ENCODE measurements at regions not wholly inside any gene's neighbourhood (a gene's known extent, or its start where the extent isn't known, plus 50 kb on each side); places are given as distances from the start of the nearest gene placed in this dataset.

- TF ChIP-seq TAF1 (IDR thresholded peaks at IDR 0.05; ENCODE audit: low read depth), result no peak
- no peak overlapping the region for H3K4me3 ChIP-seq (ENCODE audit: low read length)
- H3K4me2 ChIP-seq (ENCODE audit: low read length), result no peak overlapping the region
- no peaks in the 10 kb centered on the region for H3K9me3 ChIP-seq (ENCODE audit: low read length)
- no peaks in the 10 kb centered on the region for H3K36me3 ChIP-seq (ENCODE audit: insufficient read depth, low read length)
- H3K9me2 ChIP-seq (ENCODE audit: insufficient read depth, low read length), result no peaks in the 10 kb centered on the region
- no peak overlapping the region for H3K9ac ChIP-seq (ENCODE audit: low read length)
- H2AFZ ChIP-seq (ENCODE audit: low read depth, low read length), result no peak overlapping the region
- H3F3A ChIP-seq (ENCODE audit: insufficient read depth, low read length, poor library complexity, severe bottlenecking), result no peaks in the 10 kb centered on the region
- H4K20me1 ChIP-seq (ENCODE audit: insufficient read depth), result no peaks in the 10 kb centered on the region
- no peaks in the 10 kb centered on the region for H3K27me3 ChIP-seq (ENCODE audit: insufficient read depth, low read depth, low read length)
- H3K27ac ChIP-seq (ENCODE audit: low read length), result no peak overlapping the region
- no peaks in the 10 kb centered on the region for H3K79me2 ChIP-seq (replicated peaks; ENCODE audit: insufficient read depth, low read length)
Observed at GRCh38 chr2:106020821-106021661, 173.1 kb downstream of the UXS1 start.

GRCh38 chr2:106020032-106020431 is 174.1 kb downstream of the UXS1 start:
- no peaks in the 10 kb centered on the region for H3K9me2 ChIP-seq (ENCODE audit: insufficient read depth, low read length)
- H4K20me1 ChIP-seq (ENCODE audit: insufficient read depth), result no peaks in the 10 kb centered on the region
- H3K27ac ChIP-seq (ENCODE audit: low read length), result no peak overlapping the region
- no peak overlapping the region for H3K9ac ChIP-seq (ENCODE audit: low read length)
- TF ChIP-seq EZH2 (IDR thresholded peaks at IDR 0.05; ENCODE audit: borderline replicate concordance, insufficient read depth, low read length, poor library complexity, severe bottlenecking) (no peak), REST (IDR thresholded peaks at IDR 0.05; ENCODE audit: borderline replicate concordance) (no peak), POLR2AphosphoS5 (IDR thresholded peaks at IDR 0.05) (no peak), CTCF (IDR thresholded peaks at IDR 0.05; ENCODE audit: poor library complexity, severe bottlenecking) (no peak), MXI1 (conservative IDR thresholded peaks at IDR 0.05; ENCODE audit: poor library complexity, severe bottlenecking) (no peak), TAF1 (IDR thresholded peaks at IDR 0.05; ENCODE audit: low read depth) (no peak), EP300 (conservative IDR thresholded peaks at IDR 0.05; ENCODE audit: poor library complexity, severe bottlenecking) (no peak), SMC3 (conservative IDR thresholded peaks at IDR 0.05; ENCODE audit: poor library complexity) (no peak), RAD21 (conservative IDR thresholded peaks at IDR 0.05) (no peak)
- H3K36me3 ChIP-seq (ENCODE audit: insufficient read depth, low read length), result no peaks in the 10 kb centered on the region
- no peaks in the 10 kb centered on the region for H3K79me2 ChIP-seq (replicated peaks; ENCODE audit: insufficient read depth, low read length)
- H3K4me2 ChIP-seq (ENCODE audit: low read length), result no peak overlapping the region
- H3F3A ChIP-seq (ENCODE audit: insufficient read depth, low read length, poor library complexity, severe bottlenecking), result no peaks in the 10 kb centered on the region
- no peak overlapping the region for H2AFZ ChIP-seq (ENCODE audit: low read depth, low read length)
- H3K9me3 ChIP-seq (ENCODE audit: low read length), result no peaks in the 10 kb centered on the region
- H3K27me3 ChIP-seq (ENCODE audit: insufficient read depth, low read depth, low read length), result no peaks in the 10 kb centered on the region
- H3K4me3 ChIP-seq (ENCODE audit: low read length), result no peak overlapping the region

All from neural cell (in vitro differentiated cells).